K562 (cell line): ENCODE measurements at regions not wholly inside any gene's neighbourhood (a gene's known extent, or its start where the extent isn't known, plus 50 kb on each side); places are given as distances from the start of the nearest gene placed in this dataset.

Source experiments
- ATAC-seq: fragments of 200-7000 bp; cut with Tn5 transposase; 3 replicates; pipeline ENCODE4 v1.9.1; 2020; ENCODE audit warnings: moderate library complexity
- BruUV-seq: library from RNA; stranded (reverse); fragments of 400-500 nt; replicated peaks from 2 replicates; lab custom pipeline; 2021; lab: Mats Ljungman, UMichigan
- CTCF ChIA-PET: fragments of 300-600 bp; formaldehyde crosslinking; extraction: SDS; loops from one replicate; lab custom pipeline; 2021; ENCODE audit warnings: low intra/inter-chr PET ratio; lab: Yijun Ruan, JAX
- POLR2A ChIA-PET: fragments of 300-600, 350-650 bp; sonication (Branson Sonifier 250); formaldehyde crosslinking; extraction: SDS; loops from one replicate; lab custom pipeline; 2021; ENCODE audit warnings: antibody characterized with exemption, inconsistent platforms; lab: Yijun Ruan, JAX
- DNase-seq, 4 experiments: peaks; one replicate each; pipeline versions ENCODE4 v3.0.0 to v3.0.0-alpha.2; 2011 to 2018; ENCODE audit warnings: low spot score in 3 of 4, mixed read lengths in 3 of 4; ENCODE audit errors: extremely low read depth in 1 of 4
- FAIRE-seq: peaks from 2 replicates; lab custom pipeline; 2011; peaks lifted over from hg19 to GRCh38; lab: Jason Lieb, UNC
- H2AFZ ChIP-seq: 2 replicates; pipeline ENCODE4 v1.6.0; 2011; ENCODE audit warnings: low read depth, low read length, control low read depth, inconsistent platforms
- H3K27ac ChIP-seq: fragments of 200-600 bp; 3 replicates; pipeline ENCODE4 v1.8.0; 2011; ENCODE audit warnings: low read depth, mild to moderate bottlenecking, control low read depth, inconsistent platforms, low read length, moderate library complexity, mixed read lengths; ENCODE audit errors: extremely low read depth
- H3K27me3 ChIP-seq, 2 experiments: fragments of 300-600 bp in 1 of 2; 2 replicates in 1 of 2; 3 replicates in 1 of 2; pipeline versions ENCODE4 v1.6.0 to v1.8.0; 2011; ENCODE audit warnings: inconsistent platforms in 2 of 2, low read length in 2 of 2, mild to moderate bottlenecking in 1 of 2, mixed read lengths in 1 of 2, moderate library complexity in 1 of 2; ENCODE audit not compliant: control insufficient read depth in 2 of 2, insufficient read depth in 2 of 2
- H3K36me3 ChIP-seq: fragments of 300-600 bp; 3 replicates; pipeline ENCODE4 v1.8.0; 2011; ENCODE audit warnings: mild to moderate bottlenecking, low read length, inconsistent platforms; ENCODE audit not compliant: control insufficient read depth, insufficient read depth
- H3K4me1 ChIP-seq, 2 experiments: fragments of 200-600 bp in 1 of 2; replicated peaks in 1 of 2; 2 replicates in 1 of 2; 3 replicates in 1 of 2; pipeline versions ENCODE4 v1.5.1 to v1.8.0; 2011; ENCODE audit warnings: inconsistent platforms in 2 of 2, low read length in 2 of 2, mild to moderate bottlenecking in 1 of 2, mixed read lengths in 1 of 2, moderate library complexity in 1 of 2; ENCODE audit not compliant: control insufficient read depth in 2 of 2, insufficient read depth in 2 of 2
- H3K4me2 ChIP-seq: 2 replicates; pipeline ENCODE4 v1.6.1; 2011; ENCODE audit warnings: low read length, control low read depth, inconsistent platforms, mixed read lengths; ENCODE audit not compliant: insufficient read depth
- H3K4me3 ChIP-seq: fragments of 200-600 bp; sonication (generic), shearing (Covaris generic); 2 replicates; pipeline ENCODE4 v1.5.1; 2016; ENCODE audit warnings: control low read depth, inconsistent platforms
- H3K79me2 ChIP-seq: fragments of 200-600 bp; 3 replicates; pipeline ENCODE4 v1.8.0; 2011; ENCODE audit warnings: low read length, inconsistent platforms; ENCODE audit not compliant: control insufficient read depth, insufficient read depth
- H3K9ac ChIP-seq, 2 experiments: 2 replicates each; pipeline versions ENCODE4 v1.6.0 to v1.6.1; 2011; ENCODE audit warnings: low read depth in 2 of 2, low read length in 2 of 2, control low read depth in 1 of 2, inconsistent platforms in 1 of 2, mild to moderate bottlenecking in 1 of 2, mixed read lengths in 1 of 2; ENCODE audit not compliant: insufficient read depth in 1 of 2
- H3K9me1 ChIP-seq: one replicate; pipeline ENCODE4 v1.6.0; 2011; ENCODE audit warnings: inconsistent platforms, mild to moderate bottlenecking, low read length, moderate library complexity; ENCODE audit not compliant: control insufficient read depth, insufficient read depth
- H3K9me3 ChIP-seq: replicated peaks from 2 replicates; pipeline ENCODE4 v1.5.1; 2011; ENCODE audit warnings: low read depth, low read length, inconsistent platforms; ENCODE audit not compliant: control insufficient read depth, insufficient read depth
- H4K20me1 ChIP-seq: replicated peaks from 2 replicates; pipeline ENCODE4 v1.6.1; 2011; ENCODE audit warnings: low read length, inconsistent platforms, mixed read lengths; ENCODE audit not compliant: control insufficient read depth, insufficient read depth
- BRCA1 ChIP-seq, 2 experiments: fragments of 450-650 bp in 1 of 2; sonication (generic) in 1 of 2; formaldehyde crosslinking in 1 of 2; IDR thresholded peaks; 2 replicates each; pipeline versions ENCODE4 v1.5.0 to v1.6.1; 2017 to 2020; ENCODE audit warnings: mild to moderate bottlenecking in 1 of 2, missing genetic modification reagents in 1 of 2
- CREB3 ChIP-seq: fragments of 450-650 bp; conservative IDR thresholded peaks from 2 replicates; pipeline ENCODE4 v1.6.1; 2016; ENCODE audit warnings: missing genetic modification characterization, low read depth, mild to moderate bottlenecking, missing compliant biosample characterization, moderate library complexity
- GTF2E2 ChIP-seq: fragments of 200-800 bp; sonication (Bioruptor generic); IDR thresholded peaks from 2 replicates; pipeline ENCODE4 v1.6.1; 2016; ENCODE audit warnings: missing genetic modification characterization, missing compliant biosample characterization
- KLF6 ChIP-seq: fragments of 250-450 bp; sonication (Bioruptor Pico); IDR thresholded peaks from 2 replicates; pipeline ENCODE4 v1.4.0; 2020; ENCODE audit warnings: mild to moderate bottlenecking, moderate library complexity, borderline replicate concordance
- LCOR ChIP-seq: sonication (generic); formaldehyde crosslinking; IDR thresholded peaks from 2 replicates; pipeline ENCODE4 v1.8.0; 2022; ENCODE audit warnings: mild to moderate bottlenecking, missing genetic modification reagents
- NONO ChIP-seq, 2 experiments: fragments of 200-400 bp in 1 of 2; fragments of 450-650 bp in 1 of 2; formaldehyde crosslinking in 1 of 2; IDR thresholded peaks; 2 replicates each; pipeline ENCODE4 v1.6.1; 2017; ENCODE audit warnings: low read depth in 2 of 2, mild to moderate bottlenecking in 2 of 2, moderate library complexity in 2 of 2, low read length in 1 of 2
- PATZ1 ChIP-seq: fragments of 250-450 bp; sonication (Bioruptor Pico); IDR thresholded peaks from 2 replicates; pipeline ENCODE4 v1.5.0; 2020; ENCODE audit warnings: mild to moderate bottlenecking, borderline replicate concordance
- POLR2AphosphoS2 ChIP-seq: IDR thresholded peaks from 2 replicates; pipeline ENCODE4 v1.6.1; 2012; ENCODE audit warnings: low read length, improper control_type of control experiment
- SIRT6 ChIP-seq: IDR thresholded peaks from one replicate; pipeline ENCODE4 v1.6.1; 2012; ENCODE audit warnings: low read depth, mild to moderate bottlenecking, control low read depth, inconsistent platforms, low read length, moderate library complexity
- TCFL5 ChIP-seq: fragments of 250-450 bp; sonication (Bioruptor Pico); conservative IDR thresholded peaks from 2 replicates; pipeline ENCODE4 v1.6.1; 2021; ENCODE audit warnings: mild to moderate bottlenecking, moderate library complexity, matching md5 sums
- ZNF507 ChIP-seq: conservative IDR thresholded peaks from 2 replicates; pipeline ENCODE4 v1.6.1; 2017; ENCODE audit warnings: missing genetic modification characterization, missing compliant biosample characterization
- ZNF589 ChIP-seq: fragments of 200-800 bp; sonication (Bioruptor generic); IDR thresholded peaks from 2 replicates; pipeline ENCODE4 v1.6.1; 2016; ENCODE audit warnings: low read depth, missing genetic modification characterization, missing compliant biosample characterization
- WGBS: fragments of 100-300 bp; shearing (Covaris generic); methylation state at CpG from one replicate; pipeline ENCODE4 v1.1.6; 2016; ENCODE audit warnings: low coverage, mixed read lengths; ENCODE audit not compliant: insufficient coverage; ENCODE audit errors: missing lambda C conversion rate; 5-methylcytosine and 5-hydroxymethylcytosine counted together
- in situ Hi-C: fragments of 300-500 bp; cut with MboI; formaldehyde crosslinking; loops from 4 replicates; pipeline ENCODE4 v1.15.0; 2018; ENCODE audit warnings: inconsistent platforms, mixed read lengths
- intact Hi-C: fragments of 100-400 bp; cut with micrococcal nuclease; formaldehyde crosslinking; loops from 2 replicates; pipeline ENCODE4 v1.14.2; 2022
- TF ChIP-seq, protein P1 (sequence below): fragments of 250-450 bp; sonication (Bioruptor Pico); IDR thresholded peaks from 2 replicates; pipeline ENCODE4 v1.9.0; 2021; ENCODE audit warnings: mild to moderate bottlenecking

- Histone ChIP-seq H3K27me3 (peaks cover 2 to 9% of the 10 kb centered on the region in 2 experiments; a peak in 1 of 5 replicates), H3K9me1 (no peaks in the 10 kb centered on the region), H2AFZ (no peak overlapping the region), H3K4me1 (no peaks in the 10 kb centered on the region), H3K4me2 (no peak overlapping the region), H4K20me1 (no peaks in the 10 kb centered on the region; the same call in 1 of the 2 replicates), H3K9ac (no peak overlapping the region), H3K36me3 (no peaks in the 10 kb centered on the region), H3K9me3 (no peaks in the 10 kb centered on the region), H3K4me3 (no peak overlapping the region), H3K27ac (no peak overlapping the region), H3K79me2 (no peaks in the 10 kb centered on the region)
- no peak for DNase-seq
- intact Hi-C loops (no loop called here), in situ Hi-C loops (no loop called here)
- 3% methylated on average over 2 of the region's 2 CpGs for WGBS
- POLR2A ChIA-PET, result interaction anchor here (0.6 kb wide), 1 partner anchor 42 kb away, joined by 4 read pairs; no protein-coding TSS in a partner anchor
- TF ChIP-seq BRCA1 (IDR thresholded peaks at IDR 0.05) (no peak), BRCA1 (CRISPR knock-in tag; IDR thresholded peaks at IDR 0.05) (no peak), PATZ1 (CRISPR knock-in tag) (no peak), ZNF589 (CRISPR knock-in tag) (no peak), NONO (IDR thresholded peaks at IDR 0.05; ENCODE audit: low read depth in 2 of 2, low read length in 1 of 2) (no peak), KLF6 (CRISPR knock-in tag) (no peak), TCFL5 (CRISPR knock-in tag) (no peak), GTF2E2 (tag) (no peak), ZNF507 (no peak), CREB3 (tag) (no peak), LCOR (CRISPR knock-in tag) (no peak), POLR2AphosphoS2 (no peak), SIRT6 (no peak)
- TF ChIP-seq, protein P1, sequence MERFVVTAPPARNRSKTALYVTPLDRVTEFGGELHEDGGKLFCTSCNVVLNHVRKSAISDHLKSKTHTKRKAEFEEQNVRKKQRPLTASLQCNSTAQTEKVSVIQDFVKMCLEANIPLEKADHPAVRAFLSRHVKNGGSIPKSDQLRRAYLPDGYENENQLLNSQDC (CRISPR knock-in tag), result no peak
- no peak for FAIRE-seq
- BruUV-seq, result no TSS peak
- ATAC-seq, result no peak
- CTCF ChIA-PET, result no interaction called here
Observed at GRCh38 chr6:11295969-11296368, 63.5 kb upstream of the NEDD9 start.
